ENCODE measurements at regions not wholly inside any gene's neighbourhood (a gene's known extent, or its start where the extent isn't known, plus 50 kb on each side); places are given as distances from the start of the nearest gene placed in this dataset.

- TF ChIP-seq CTCF (IDR thresholded peaks at IDR 0.05; ENCODE audit: low read depth, low read length) = no peak
These were observed 473.7 kb downstream of the TYW1 start for GRCh38 chr7:67470256-67470751.

GRCh38 chr7:67475293-67475692, 478.7 kb downstream of the TYW1 start:
- no peak for TF ChIP-seq CTCF (IDR thresholded peaks at IDR 0.05; ENCODE audit: low read depth, low read length)
- no peak overlapping the region for H3K4me3 ChIP-seq (ENCODE audit: low read depth, low read length)

More at GRCh38 chr7:67470256-67470751, 473.7 kb downstream of the TYW1 start:
- H3K4me3 ChIP-seq (ENCODE audit: low read depth, low read length) = no peak overlapping the region

GRCh38 chr7:67478066-67478465, 481.4 kb downstream of the TYW1 start:
- H3K4me3 ChIP-seq (ENCODE audit: low read depth, low read length) = no peak overlapping the region
- no peak for TF ChIP-seq CTCF (IDR thresholded peaks at IDR 0.05; ENCODE audit: low read depth, low read length)

GRCh38 chr7:67484244-67484751, 487.7 kb downstream of the TYW1 start:
- H3K4me3 ChIP-seq (ENCODE audit: low read depth, low read length) = no peak overlapping the region
- peak; percentile 71 for TF ChIP-seq CTCF (IDR thresholded peaks at IDR 0.05; ENCODE audit: low read depth, low read length)

- no peak overlapping the region for H3K4me3 ChIP-seq (ENCODE audit: low read depth, low read length)
- no peak for TF ChIP-seq CTCF (IDR thresholded peaks at IDR 0.05; ENCODE audit: low read depth, low read length)
These were observed 489.8 kb downstream of the TYW1 start for GRCh38 chr7:67486401-67486800.

- H3K4me3 ChIP-seq (ENCODE audit: low read depth, low read length) = no peak overlapping the region
- TF ChIP-seq CTCF (IDR thresholded peaks at IDR 0.05; ENCODE audit: low read depth, low read length) = no peak
These were observed 490.7 kb downstream of the TYW1 start for GRCh38 chr7:67487316-67487715.

- no peak for TF ChIP-seq CTCF (IDR thresholded peaks at IDR 0.05; ENCODE audit: low read depth, low read length)
- H3K4me3 ChIP-seq (ENCODE audit: low read depth, low read length) = no peak overlapping the region
These were observed 493.2 kb downstream of the TYW1 start for GRCh38 chr7:67489881-67490280.
